PC-9 (cell line): ENCODE measurements at regions not wholly inside any gene's neighbourhood (a gene's known extent, or its start where the extent isn't known, plus 50 kb on each side); places are given as distances from the start of the nearest gene placed in this dataset.

Source experiments
- BruUV-seq: library from RNA; stranded (reverse); fragments of 400-500 nt; replicated peaks from 2 replicates; lab custom pipeline; 2021; lab: Mats Ljungman, UMichigan
- CTCF ChIA-PET: fragments of 300-600 bp; sonication (Branson Sonifier 250); formaldehyde crosslinking; loops from one replicate; lab custom pipeline; 2022; ENCODE audit warnings: antibody characterized with exemption; lab: Charles Lee
- POLR2A ChIA-PET: fragments of 300-600 bp; sonication (Branson Sonifier 250); formaldehyde crosslinking; loops from one replicate; lab custom pipeline; 2022; ENCODE audit warnings: antibody characterized with exemption; ENCODE audit not compliant: unreplicated experiment; lab: Charles Lee
- DNase-seq, 2 experiments: peaks; one replicate each; pipeline versions ENCODE4 v3.0.0 to v3.0.0-alpha.2; 2015 to 2022; ENCODE audit warnings: mixed read lengths in 1 of 2
- H2AFZ ChIP-seq: fragments of 200-600 bp; sonication (generic); 2 replicates; pipeline ENCODE4 v1.8.1; 2017; ENCODE audit warnings: antibody characterized with exemption
- H3F3A ChIP-seq: fragments of 200-600 bp; sonication (generic); 2 replicates; pipeline ENCODE4 v1.8.1; 2017; ENCODE audit warnings: antibody characterized with exemption, mild to moderate bottlenecking, low read depth; ENCODE audit not compliant: insufficient read depth
- H3K27ac ChIP-seq: fragments of 200-600 bp; sonication (generic); 2 replicates; pipeline ENCODE4 v1.6.1; 2016; ENCODE audit warnings: mixed run types
- H3K27me3 ChIP-seq: fragments of 200-600 bp; sonication (generic); 2 replicates; pipeline ENCODE4 v1.6.1; 2016; ENCODE audit warnings: low read depth, mixed run types; ENCODE audit not compliant: insufficient read depth
- H3K36me3 ChIP-seq: fragments of 200-600 bp; sonication (generic); 2 replicates; pipeline ENCODE4 v1.6.1; 2016; ENCODE audit warnings: low read depth, mixed run types
- H3K4me1 ChIP-seq: fragments of 200-600 bp; sonication (generic); replicated peaks from 2 replicates; pipeline ENCODE4 v1.6.1; 2016; ENCODE audit warnings: mixed run types; ENCODE audit not compliant: insufficient read depth
- H3K4me2 ChIP-seq: fragments of 200-600 bp; sonication (generic); 2 replicates; pipeline ENCODE4 v1.6.1; 2017; ENCODE audit warnings: mixed run types
- H3K4me3 ChIP-seq: fragments of 200-600 bp; sonication (generic); 2 replicates; pipeline ENCODE4 v1.6.1; 2016; ENCODE audit warnings: mixed run types
- H3K79me2 ChIP-seq: fragments of 200-600 bp; sonication (generic); 2 replicates; pipeline ENCODE4 v1.6.1; 2017; ENCODE audit warnings: low read depth, mixed run types
- H3K9me2 ChIP-seq: fragments of 200-600 bp; sonication (generic); 2 replicates; pipeline ENCODE4 v1.8.1; 2017; ENCODE audit warnings: mild to moderate bottlenecking; ENCODE audit not compliant: insufficient read depth
- H3K9me3 ChIP-seq: fragments of 200-600 bp; sonication (generic); 2 replicates; pipeline ENCODE4 v1.8.1; 2016; ENCODE audit warnings: low read depth; ENCODE audit not compliant: insufficient read depth
- H4K20me1 ChIP-seq: fragments of 200-600 bp; sonication (generic); 2 replicates; pipeline ENCODE4 v1.8.1; 2017; ENCODE audit not compliant: insufficient read depth
- CTCF ChIP-seq: fragments of 200-600 bp; sonication (generic); conservative IDR thresholded peaks from 2 replicates; pipeline ENCODE4 v1.6.1; 2017; ENCODE audit warnings: mixed run types, antibody characterized with exemption, mild to moderate bottlenecking, moderate library complexity
- EZH2 ChIP-seq: fragments of 200-600 bp; sonication (generic); IDR thresholded peaks from 2 replicates; pipeline ENCODE4 v1.8.0; 2017; ENCODE audit warnings: antibody characterized with exemption, low read depth
- intact Hi-C: fragments of 100-400 bp; cut with micrococcal nuclease; formaldehyde crosslinking; loops from one replicate; pipeline ENCODE4 v1.10.0; 2022; ENCODE audit not compliant: unreplicated experiment

DNA sequence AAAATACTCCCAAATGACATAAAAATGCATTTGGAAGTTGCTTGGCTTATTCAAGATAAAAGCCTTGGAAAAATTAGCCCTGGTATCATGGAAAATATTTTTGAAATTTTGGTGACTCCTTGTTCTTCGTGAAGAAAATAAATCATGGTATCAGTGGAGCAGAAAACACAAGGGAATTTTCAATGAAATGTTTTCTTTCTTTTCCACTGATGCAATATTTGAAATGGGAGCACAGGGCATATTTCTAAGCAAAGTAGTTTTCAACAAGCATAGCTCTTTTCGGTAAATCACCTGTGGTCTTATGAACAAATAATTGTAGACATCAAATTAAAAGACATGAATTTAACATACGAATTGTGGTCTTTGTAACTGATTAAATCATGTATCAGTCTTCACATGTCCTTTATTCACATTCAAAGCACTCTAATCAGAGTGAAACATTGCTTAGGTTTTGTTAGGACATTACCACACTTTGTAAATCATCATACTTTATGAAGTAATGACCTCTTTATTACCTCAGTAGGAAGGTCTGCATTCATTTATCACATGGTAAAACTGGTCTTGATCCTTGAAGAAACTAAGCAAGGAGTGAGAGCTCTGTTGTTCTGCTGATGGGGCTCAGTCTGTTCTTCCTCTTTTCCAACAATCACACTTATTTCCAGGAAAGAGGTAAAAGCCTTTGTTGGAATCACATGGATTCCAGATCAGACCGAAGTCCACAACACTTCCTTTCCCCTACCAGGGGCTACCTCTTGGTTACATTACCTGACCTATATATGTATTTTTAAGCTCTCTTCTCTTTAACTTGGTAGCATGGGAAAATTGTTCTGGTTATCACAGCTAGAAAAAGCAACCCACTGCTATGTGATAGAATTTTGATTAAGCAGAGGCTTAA is 413.5 kb upstream of the THBS1 start:
- intact Hi-C loops, result no loop called here
- DNase-seq, result no peak
- Histone ChIP-seq H3K36me3 (no peaks in the 10 kb centered on the region), H3K4me2 (no peak overlapping the region), H3K4me3 (no peak overlapping the region), H2AFZ (no peak overlapping the region), H3K9me2 (no peaks in the 10 kb centered on the region), H3K4me1 (peaks cover 8% of the 10 kb centered on the region), H3K27me3 (no peaks in the 10 kb centered on the region), H3K9me3 (no peaks in the 10 kb centered on the region), H3K79me2 (no peaks in the 10 kb centered on the region), H3F3A (peaks cover 3% of the 10 kb centered on the region; the same call in 1 of the 2 replicates), H3K27ac (no peak overlapping the region), H4K20me1 (no peaks in the 10 kb centered on the region)
- POLR2A ChIA-PET, result no interaction called here
- no TSS peak for BruUV-seq
- TF ChIP-seq EZH2 (no peak), CTCF (no peak)
- CTCF ChIA-PET, result no interaction called here

GRCh38 chr15:39171944-39172368 is 408.9 kb upstream of the THBS1 start:
- CTCF ChIA-PET, result interaction anchor here (0.7 to 1.8 kb wide), 5 partner anchors 40 to 586 kb away, joined by 3 to 16 read pairs (median 3); partner anchors contain the start of gene THBS1
- H3K4me3 ChIP-seq, result no peak overlapping the region
- peak; percentile 85 to 88 for DNase-seq
- H3K36me3 ChIP-seq, result no peaks in the 10 kb centered on the region
- H3F3A ChIP-seq, result peaks cover 4% of the 10 kb centered on the region; the same call in 1 of the 2 replicates
- H4K20me1 ChIP-seq, result no peaks in the 10 kb centered on the region
- H3K9me3 ChIP-seq, result no peaks in the 10 kb centered on the region
- H3K4me2 ChIP-seq, result 0 out of 2 replicates have a peak overlapping the region, but pooled peaks have one; percentile 12
- H3K4me1 ChIP-seq, result peaks cover 12% of the 10 kb centered on the region
- no TSS peak for BruUV-seq
- intact Hi-C loops, result loop anchor here (1.0 to 10.0 kb wide), 14 partner anchors 20 to 583 kb away; no protein-coding TSS in a partner anchor
- H3K27ac ChIP-seq, result peak overlapping the region; percentile 34; the same call in 1 of the 2 replicates
- POLR2A ChIA-PET, result interaction anchor here (1.3 to 1.5 kb wide), 2 partner anchors 42 to 409 kb away, joined by 7 to 35 read pairs; partner anchors contain the start of gene THBS1
- no peaks in the 10 kb centered on the region for H3K9me2 ChIP-seq
- no peaks in the 10 kb centered on the region for H3K27me3 ChIP-seq
- H2AFZ ChIP-seq, result no peak overlapping the region
- TF ChIP-seq EZH2, result no peak
- TF ChIP-seq CTCF, result peak; percentile 66
- H3K79me2 ChIP-seq, result no peaks in the 10 kb centered on the region
